ENCODE measurements at regions not wholly inside any gene's neighbourhood (a gene's known extent, or its start where the extent isn't known, plus 50 kb on each side); places are given as distances from the start of the nearest gene placed in this dataset.

GRCh38 chr5:143890487-143890886 lies 78.5 kb downstream of the HMHB1 start:
- H3K27me3 ChIP-seq (ENCODE audit: insufficient read depth, low read depth, low read length), result no peaks in the 10 kb centered on the region
- TF ChIP-seq RAD21 (conservative IDR thresholded peaks at IDR 0.05) (no peak), EP300 (conservative IDR thresholded peaks at IDR 0.05; ENCODE audit: poor library complexity, severe bottlenecking) (no peak), SMC3 (conservative IDR thresholded peaks at IDR 0.05; ENCODE audit: poor library complexity) (no peak), POLR2AphosphoS5 (IDR thresholded peaks at IDR 0.05) (no peak), TAF1 (IDR thresholded peaks at IDR 0.05; ENCODE audit: low read depth) (no peak), EZH2 (IDR thresholded peaks at IDR 0.05; ENCODE audit: borderline replicate concordance, insufficient read depth, low read length, poor library complexity, severe bottlenecking) (no peak), CTCF (IDR thresholded peaks at IDR 0.05; ENCODE audit: poor library complexity, severe bottlenecking) (no peak), MXI1 (conservative IDR thresholded peaks at IDR 0.05; ENCODE audit: poor library complexity, severe bottlenecking) (no peak), REST (IDR thresholded peaks at IDR 0.05; ENCODE audit: borderline replicate concordance) (no peak)
- no peaks in the 10 kb centered on the region for H3F3A ChIP-seq (ENCODE audit: insufficient read depth, low read length, poor library complexity, severe bottlenecking)
- no peaks in the 10 kb centered on the region for H3K9me3 ChIP-seq (ENCODE audit: low read length)
- no peak overlapping the region for H3K4me3 ChIP-seq (ENCODE audit: low read length)
- H3K9me2 ChIP-seq (ENCODE audit: insufficient read depth, low read length), result no peaks in the 10 kb centered on the region
- H3K79me2 ChIP-seq (replicated peaks; ENCODE audit: insufficient read depth, low read length), result no peaks in the 10 kb centered on the region
- H3K27ac ChIP-seq (ENCODE audit: low read length), result no peak overlapping the region
- no peak overlapping the region for H3K9ac ChIP-seq (ENCODE audit: low read length)
- H3K36me3 ChIP-seq (ENCODE audit: insufficient read depth, low read length), result no peaks in the 10 kb centered on the region
- H3K4me2 ChIP-seq (ENCODE audit: low read length), result no peak overlapping the region
- H4K20me1 ChIP-seq (ENCODE audit: insufficient read depth), result no peaks in the 10 kb centered on the region
- no peak overlapping the region for H2AFZ ChIP-seq (ENCODE audit: low read depth, low read length)

GRCh38 chr5:143892271-143892670 lies 80.3 kb downstream of the HMHB1 start:
- Histone ChIP-seq H3K36me3 (ENCODE audit: insufficient read depth, low read length) (no peaks in the 10 kb centered on the region), H4K20me1 (ENCODE audit: insufficient read depth) (no peaks in the 10 kb centered on the region), H3K9me2 (ENCODE audit: insufficient read depth, low read length) (no peaks in the 10 kb centered on the region), H2AFZ (ENCODE audit: low read depth, low read length) (no peak overlapping the region), H3K27me3 (ENCODE audit: insufficient read depth, low read depth, low read length) (no peaks in the 10 kb centered on the region), H3K9ac (ENCODE audit: low read length) (no peak overlapping the region), H3F3A (ENCODE audit: insufficient read depth, low read length, poor library complexity, severe bottlenecking) (no peaks in the 10 kb centered on the region), H3K79me2 (replicated peaks; ENCODE audit: insufficient read depth, low read length) (no peaks in the 10 kb centered on the region), H3K4me3 (ENCODE audit: low read length) (no peak overlapping the region), H3K27ac (ENCODE audit: low read length) (no peak overlapping the region), H3K4me2 (ENCODE audit: low read length) (no peak overlapping the region), H3K9me3 (ENCODE audit: low read length) (no peaks in the 10 kb centered on the region)
- TF ChIP-seq CTCF (IDR thresholded peaks at IDR 0.05; ENCODE audit: poor library complexity, severe bottlenecking), result no peak
- TF ChIP-seq SMC3 (conservative IDR thresholded peaks at IDR 0.05; ENCODE audit: poor library complexity), result no peak
- TF ChIP-seq POLR2AphosphoS5 (IDR thresholded peaks at IDR 0.05), result no peak
- TF ChIP-seq EZH2 (IDR thresholded peaks at IDR 0.05; ENCODE audit: borderline replicate concordance, insufficient read depth, low read length, poor library complexity, severe bottlenecking), result no peak
- no peak for TF ChIP-seq REST (IDR thresholded peaks at IDR 0.05; ENCODE audit: borderline replicate concordance)
- no peak for TF ChIP-seq TAF1 (IDR thresholded peaks at IDR 0.05; ENCODE audit: low read depth)
- no peak for TF ChIP-seq EP300 (conservative IDR thresholded peaks at IDR 0.05; ENCODE audit: poor library complexity, severe bottlenecking)
- TF ChIP-seq RAD21 (conservative IDR thresholded peaks at IDR 0.05), result no peak
- TF ChIP-seq MXI1 (conservative IDR thresholded peaks at IDR 0.05; ENCODE audit: poor library complexity, severe bottlenecking), result no peak

Measured in neural cell (in vitro differentiated cells).